ENCODE measurements at regions not wholly inside any gene's neighbourhood (a gene's known extent, or its start where the extent isn't known, plus 50 kb on each side); places are given as distances from the start of the nearest gene placed in this dataset.

- TF ChIP-seq RNF2 (IDR thresholded peaks at IDR 0.05; ENCODE audit: borderline replicate concordance, low read depth, low read length, missing control alignments, poor library complexity, severe bottlenecking) (no peak), CTCF (IDR thresholded peaks at IDR 0.05; ENCODE audit: control extremely low read depth in 1 of 3, insufficient read depth in 1 of 3, low read depth in 1 of 3, low read length in 3 of 3) (no peak), POLR2A (IDR thresholded peaks at IDR 0.05; ENCODE audit: control extremely low read depth in 1 of 2, low read depth in 2 of 2, low read length in 2 of 2) (no peak), EGR1 (IDR thresholded peaks at IDR 0.05; ENCODE audit: borderline replicate concordance, low read depth, low read length) (no peak), E2F6 (IDR thresholded peaks at IDR 0.05) (no peak), RFX5 (IDR thresholded peaks at IDR 0.05; ENCODE audit: borderline replicate concordance, low read depth, low read length) (no peak), CBX8 (IDR thresholded peaks at IDR 0.05; ENCODE audit: borderline replicate concordance, low read depth, low read length) (no peak), EZH2 (IDR thresholded peaks at IDR 0.05; ENCODE audit: low read depth, low read length, severe bottlenecking) (no peak), MAX (IDR thresholded peaks at IDR 0.05) (no peak), TEAD4 (IDR thresholded peaks at IDR 0.05; ENCODE audit: low read depth, low read length) (no peak), PHF8 (conservative IDR thresholded peaks at IDR 0.05; ENCODE audit: low read depth, low read length) (no peak), ZNF274 (IDR thresholded peaks at IDR 0.05; ENCODE audit: borderline replicate concordance, extremely low read depth, low read length) (no peak)
These were observed 105.3 kb upstream of the TBX3 start for GRCh38 chr12:114789276-114789675.

Data from H1 (cell line).